ENCODE measurements at regions not wholly inside any gene's neighbourhood (a gene's known extent, or its start where the extent isn't known, plus 50 kb on each side); places are given as distances from the start of the nearest gene placed in this dataset.
"Not testable (repeated sequence)": the region's sequence is repeated elsewhere in the genome, so short reads cannot be mapped to it uniquely, and the experiment has no call there.

- Mint-ChIP-seq H3K4me3 (no peak overlapping the region), H3K36me3 (no peaks in the 10 kb centered on the region), H3K27me3 (peaks cover 2 to 9% of the 10 kb centered on the region in 2 donors), H3K4me1 (no peaks in the 10 kb centered on the region), H3K27ac (no peak overlapping the region), H3K9me3 (peaks cover 0 to 5% (median 3%) of the 10 kb centered on the region in 3 donors)
- ChIA-PET CTCF (no interaction called here), POLR2A (no interaction called here)
- Histone ChIP-seq H3K27ac (ENCODE audit: low read length) (no peak overlapping the region), H3K4me3 (ENCODE audit: control insufficient read depth in 1 of 2, extremely low read depth in 1 of 2, low read length in 1 of 2) (no peak overlapping the region), H3K9me3 (no peaks in the 10 kb centered on the region), H3K4me1 (ENCODE audit: control insufficient read depth in 1 of 2, extremely low read depth in 1 of 2, insufficient read depth in 2 of 2, low read length in 2 of 2) (no peaks in the 10 kb centered on the region), H3K27me3 (replicated peaks in 1 of 2; ENCODE audit: control insufficient read depth in 2 of 2, extremely low read depth in 1 of 2, insufficient read depth in 2 of 2, low read length in 1 of 2) (no peaks in the 10 kb centered on the region), H3K36me3 (ENCODE audit: control insufficient read depth in 2 of 2, extremely low read depth in 1 of 2, insufficient read depth in 1 of 2, low read length in 1 of 2) (no peaks in the 10 kb centered on the region)
- ATAC-seq (replicated peaks in 1 of 4) (no peak), DNase-seq (no peak)
- no CpG with 5 or more reads among the region's 1 CpG for WGBS (ENCODE audit: insufficient coverage)
Measured at GRCh38 chr2:55801436-55801835, 107.8 kb upstream of the PNPT1 start.

DNA sequence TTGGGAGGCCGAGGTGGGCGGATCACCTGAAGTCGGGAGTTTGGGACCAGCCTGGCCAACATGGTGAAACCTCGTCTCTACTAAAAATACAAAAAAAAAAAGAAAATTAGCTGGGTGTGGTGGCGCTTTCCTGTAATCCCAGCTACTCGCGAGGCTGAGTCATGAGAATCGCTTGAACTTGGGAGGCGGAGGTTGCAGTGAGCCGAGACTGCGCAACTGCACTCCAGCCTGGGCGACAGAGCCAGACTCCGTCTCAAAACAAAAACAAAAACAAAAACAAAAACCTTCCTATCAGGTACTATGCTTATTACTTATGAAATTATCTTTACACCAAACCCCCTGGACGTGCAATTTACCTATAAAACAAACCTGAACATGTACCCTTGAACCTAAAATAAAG, 106.0 kb upstream of the PNPT1 start:
- DNase-seq; POLR2A ChIA-PET; H3K4me1 Mint-ChIP-seq; CTCF ChIA-PET; H3K9me3 Mint-ChIP-seq; H3K4me3 Mint-ChIP-seq; H3K36me3 Mint-ChIP-seq; H3K27me3 Mint-ChIP-seq; H3K36me3 ChIP-seq (ENCODE audit: control insufficient read depth in 2 of 2, extremely low read depth in 1 of 2, insufficient read depth in 1 of 2, low read length in 1 of 2); H3K9me3 ChIP-seq; H3K27me3 ChIP-seq (replicated peaks in 1 of 2; ENCODE audit: control insufficient read depth in 2 of 2, extremely low read depth in 1 of 2, insufficient read depth in 2 of 2, low read length in 1 of 2); H3K4me1 ChIP-seq (ENCODE audit: control insufficient read depth in 1 of 2, extremely low read depth in 1 of 2, insufficient read depth in 2 of 2, low read length in 2 of 2); ATAC-seq (replicated peaks in 1 of 4); H3K27ac Mint-ChIP-seq; H3K27ac ChIP-seq (ENCODE audit: low read length); H3K4me3 ChIP-seq (ENCODE audit: control insufficient read depth in 1 of 2, extremely low read depth in 1 of 2, low read length in 1 of 2): not testable (repeated sequence)
- 100% methylated on average over 4 of the region's 14 CpGs for WGBS (ENCODE audit: insufficient coverage)

DNA sequence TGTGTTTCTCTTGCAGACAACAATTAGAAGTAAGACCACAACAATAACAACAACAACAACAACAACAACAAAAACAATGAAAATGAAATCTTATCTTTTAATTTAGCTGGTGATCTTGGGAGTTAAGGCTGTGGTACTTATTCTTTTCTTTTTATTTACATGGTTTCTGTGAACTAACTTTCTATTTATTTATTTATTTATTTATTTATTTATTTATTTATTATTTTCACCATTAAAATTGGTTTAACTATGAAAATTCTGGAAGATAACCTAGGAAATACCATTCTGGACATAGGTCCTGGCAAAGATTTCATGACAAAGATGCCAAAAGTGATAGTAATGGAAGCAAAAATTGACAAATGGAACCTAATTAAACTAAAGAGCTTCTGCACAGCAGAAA, 102.5 kb upstream of the PNPT1 start:
- Mint-ChIP-seq H3K9me3 (peaks cover 0 to 9% (median 5%) of the 10 kb centered on the region in 3 donors), H3K4me3 (no peak overlapping the region), H3K27me3 (peaks cover 3 to 5% of the 10 kb centered on the region in 2 donors), H3K27ac (no peak overlapping the region), H3K36me3 (no peaks in the 10 kb centered on the region), H3K4me1 (no peaks in the 10 kb centered on the region)
- ChIA-PET CTCF (no interaction called here), POLR2A (no interaction called here)
- H3K9me3 ChIP-seq, result no peaks in the 10 kb centered on the region
- H3K4me3 ChIP-seq (ENCODE audit: control insufficient read depth in 1 of 2, extremely low read depth in 1 of 2, low read length in 1 of 2), result no peak overlapping the region
- no peaks in the 10 kb centered on the region for H3K27me3 ChIP-seq (replicated peaks in 1 of 2; ENCODE audit: control insufficient read depth in 2 of 2, extremely low read depth in 1 of 2, insufficient read depth in 2 of 2, low read length in 1 of 2)
- DNase-seq (no peak), ATAC-seq (replicated peaks in 1 of 4) (no peak)
- no peaks in the 10 kb centered on the region for H3K4me1 ChIP-seq (ENCODE audit: control insufficient read depth in 1 of 2, extremely low read depth in 1 of 2, insufficient read depth in 2 of 2, low read length in 2 of 2)
- H3K36me3 ChIP-seq (ENCODE audit: control insufficient read depth in 2 of 2, extremely low read depth in 1 of 2, insufficient read depth in 1 of 2, low read length in 1 of 2), result no peaks in the 10 kb centered on the region
- no peak overlapping the region for H3K27ac ChIP-seq (ENCODE audit: low read length)

DNA sequence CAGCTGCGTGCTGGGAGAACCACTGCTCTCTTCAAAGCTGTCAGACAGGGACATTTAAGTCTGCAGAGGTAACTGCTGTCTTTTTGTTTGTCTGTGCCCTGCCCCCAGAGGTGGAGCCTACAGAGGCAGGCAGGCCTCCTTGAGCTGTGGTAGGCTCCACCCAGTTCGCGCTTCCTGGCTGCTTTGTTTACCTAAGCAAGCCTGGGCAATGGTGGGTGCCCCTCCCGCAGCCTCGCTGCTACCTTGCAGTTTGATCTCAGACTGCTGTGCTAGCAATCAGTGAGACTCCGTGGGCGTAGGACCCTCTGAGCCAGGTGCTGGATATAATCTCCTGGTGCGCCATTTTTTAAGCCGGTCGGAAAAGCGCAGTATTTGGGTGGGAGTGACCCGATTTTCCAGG, 100.0 kb upstream of the PNPT1 start:
- 89% methylated on average over 9 of the region's 12 CpGs for WGBS (ENCODE audit: insufficient coverage)
- H3K4me3 ChIP-seq (ENCODE audit: control insufficient read depth in 1 of 2, extremely low read depth in 1 of 2, low read length in 1 of 2); DNase-seq; H3K36me3 ChIP-seq (ENCODE audit: control insufficient read depth in 2 of 2, extremely low read depth in 1 of 2, insufficient read depth in 1 of 2, low read length in 1 of 2); H3K4me1 Mint-ChIP-seq; CTCF ChIA-PET; POLR2A ChIA-PET; H3K9me3 ChIP-seq; H3K4me3 Mint-ChIP-seq; H3K27ac ChIP-seq (ENCODE audit: low read length); H3K36me3 Mint-ChIP-seq; H3K27me3 Mint-ChIP-seq; H3K4me1 ChIP-seq (ENCODE audit: control insufficient read depth in 1 of 2, extremely low read depth in 1 of 2, insufficient read depth in 2 of 2, low read length in 2 of 2); H3K27me3 ChIP-seq (replicated peaks in 1 of 2; ENCODE audit: control insufficient read depth in 2 of 2, extremely low read depth in 1 of 2, insufficient read depth in 2 of 2, low read length in 1 of 2); H3K9me3 Mint-ChIP-seq; H3K27ac Mint-ChIP-seq; ATAC-seq (replicated peaks in 1 of 4): not testable (repeated sequence)

GRCh38 chr2:55786280-55786679, 92.6 kb upstream of the PNPT1 start:
- no peaks in the 10 kb centered on the region for H3K4me1 Mint-ChIP-seq
- Histone ChIP-seq H3K4me1 (ENCODE audit: control insufficient read depth in 1 of 2, extremely low read depth in 1 of 2, insufficient read depth in 2 of 2, low read length in 2 of 2) (no peaks in the 10 kb centered on the region), H3K4me3 (ENCODE audit: control insufficient read depth in 1 of 2, extremely low read depth in 1 of 2, low read length in 1 of 2) (no peak overlapping the region), H3K36me3 (ENCODE audit: control insufficient read depth in 2 of 2, extremely low read depth in 1 of 2, insufficient read depth in 1 of 2, low read length in 1 of 2) (no peaks in the 10 kb centered on the region), H3K9me3 (no peaks in the 10 kb centered on the region), H3K27ac (ENCODE audit: low read length) (no peak overlapping the region), H3K27me3 (replicated peaks in 1 of 2; ENCODE audit: control insufficient read depth in 2 of 2, extremely low read depth in 1 of 2, insufficient read depth in 2 of 2, low read length in 1 of 2) (no peaks in the 10 kb centered on the region)
- no peaks in the 10 kb centered on the region for H3K36me3 Mint-ChIP-seq
- no peak overlapping the region for H3K27ac Mint-ChIP-seq
- H3K9me3 Mint-ChIP-seq, result no peaks in the 10 kb centered on the region
- POLR2A ChIA-PET, result no interaction called here
- DNase-seq (no peak), ATAC-seq (replicated peaks in 1 of 4) (no peak)
- CTCF ChIA-PET, result no interaction called here
- peaks cover 0 to 10% of the 10 kb centered on the region in 2 donors for H3K27me3 Mint-ChIP-seq
- H3K4me3 Mint-ChIP-seq, result no peak overlapping the region

DNA sequence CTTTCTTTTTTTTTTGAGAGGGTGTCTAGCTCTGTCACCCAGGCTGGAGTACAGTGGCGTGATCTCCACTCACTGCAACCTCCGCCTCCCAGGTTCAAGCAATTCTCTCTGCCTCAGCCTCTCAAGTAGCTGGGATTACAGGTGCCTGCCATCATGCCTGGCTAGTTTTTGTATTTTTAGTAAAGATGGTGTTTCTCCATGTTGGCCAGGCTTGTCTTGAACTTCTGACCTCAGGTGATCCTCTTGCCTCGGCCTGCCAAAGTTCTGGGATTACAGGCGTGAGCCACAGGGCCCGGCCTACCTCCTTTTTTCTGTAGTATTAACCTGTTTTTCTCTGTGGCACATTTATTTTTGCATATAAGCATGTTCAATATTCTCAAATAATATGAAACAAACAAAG, 90.1 kb upstream of the PNPT1 start:
- CTCF ChIA-PET; H3K4me1 ChIP-seq (ENCODE audit: control insufficient read depth in 1 of 2, extremely low read depth in 1 of 2, insufficient read depth in 2 of 2, low read length in 2 of 2); H3K9me3 Mint-ChIP-seq; POLR2A ChIA-PET; H3K27ac Mint-ChIP-seq; H3K36me3 ChIP-seq (ENCODE audit: control insufficient read depth in 2 of 2, extremely low read depth in 1 of 2, insufficient read depth in 1 of 2, low read length in 1 of 2); H3K4me1 Mint-ChIP-seq; H3K27ac ChIP-seq (ENCODE audit: low read length); H3K4me3 Mint-ChIP-seq; DNase-seq; H3K9me3 ChIP-seq; H3K27me3 ChIP-seq (replicated peaks in 1 of 2; ENCODE audit: control insufficient read depth in 2 of 2, extremely low read depth in 1 of 2, insufficient read depth in 2 of 2, low read length in 1 of 2); H3K4me3 ChIP-seq (ENCODE audit: control insufficient read depth in 1 of 2, extremely low read depth in 1 of 2, low read length in 1 of 2); ATAC-seq (replicated peaks in 1 of 4); H3K36me3 Mint-ChIP-seq: not testable (repeated sequence)
- WGBS (ENCODE audit: insufficient coverage), result no CpG with 5 or more reads among the region's 5 CpGs
- peaks cover 5 to 18% of the 10 kb centered on the region in 2 donors for H3K27me3 Mint-ChIP-seq

GRCh38 chr2:55782528-55783173, 89.0 kb upstream of the PNPT1 start:
- no peaks in the 10 kb centered on the region for H3K9me3 Mint-ChIP-seq

More at GRCh38 chr2:55782528-55783173, 89.0 kb upstream of the PNPT1 start:
- POLR2A ChIA-PET, result no interaction called here
- Histone ChIP-seq H3K9me3 (no peaks in the 10 kb centered on the region), H3K4me1 (ENCODE audit: control insufficient read depth in 1 of 2, extremely low read depth in 1 of 2, insufficient read depth in 2 of 2, low read length in 2 of 2) (no peaks in the 10 kb centered on the region), H3K27ac (ENCODE audit: low read length) (no peak overlapping the region), H3K4me3 (ENCODE audit: control insufficient read depth in 1 of 2, extremely low read depth in 1 of 2, low read length in 1 of 2) (no peak overlapping the region), H3K36me3 (ENCODE audit: control insufficient read depth in 2 of 2, extremely low read depth in 1 of 2, insufficient read depth in 1 of 2, low read length in 1 of 2) (no peaks in the 10 kb centered on the region), H3K27me3 (replicated peaks in 1 of 2; ENCODE audit: control insufficient read depth in 2 of 2, extremely low read depth in 1 of 2, insufficient read depth in 2 of 2, low read length in 1 of 2) (no peaks in the 10 kb centered on the region)
- no peak overlapping the region for H3K4me3 Mint-ChIP-seq
- H3K27me3 Mint-ChIP-seq, result peaks cover 5 to 18% of the 10 kb centered on the region in 2 donors
- no peaks in the 10 kb centered on the region for H3K4me1 Mint-ChIP-seq
- CTCF ChIA-PET, result no interaction called here
- 100% methylated on average over 1 of the region's 4 CpGs for WGBS (ENCODE audit: insufficient coverage)
- ATAC-seq (replicated peaks in 1 of 4), result no peak
- no peak overlapping the region for H3K27ac Mint-ChIP-seq
- DNase-seq, result no peak
- no peaks in the 10 kb centered on the region for H3K36me3 Mint-ChIP-seq

Data from T-cell (primary cell).